ENCODE measurements at regions not wholly inside any gene's neighbourhood (a gene's known extent, or its start where the extent isn't known, plus 50 kb on each side); places are given as distances from the start of the nearest gene placed in this dataset.

GRCh38 chr22:46067159-46068111 is 82.9 kb upstream of the PPARA start:
- DNase-seq = no peak

DNA sequence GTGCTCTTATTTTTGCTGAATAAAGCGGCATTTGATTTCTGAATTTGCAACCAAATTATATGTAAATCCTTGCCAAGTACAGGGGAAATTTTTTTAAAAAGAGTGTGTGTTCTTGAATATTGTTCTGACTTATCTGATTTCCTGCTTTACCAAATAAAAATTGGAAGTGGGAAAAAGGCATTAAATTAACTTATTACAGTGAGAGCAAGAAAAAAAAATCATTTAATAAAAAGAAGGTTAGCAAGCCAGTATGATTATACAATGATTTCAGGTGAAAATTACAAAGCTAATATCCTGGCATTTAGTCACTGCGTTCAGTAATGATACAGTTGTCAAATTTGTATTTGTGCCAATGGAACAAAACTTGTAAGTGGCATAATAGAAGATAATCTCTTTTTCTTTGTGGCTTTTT is 82.1 kb upstream of the PPARA start:
- DNase-seq = no peak

DNA sequence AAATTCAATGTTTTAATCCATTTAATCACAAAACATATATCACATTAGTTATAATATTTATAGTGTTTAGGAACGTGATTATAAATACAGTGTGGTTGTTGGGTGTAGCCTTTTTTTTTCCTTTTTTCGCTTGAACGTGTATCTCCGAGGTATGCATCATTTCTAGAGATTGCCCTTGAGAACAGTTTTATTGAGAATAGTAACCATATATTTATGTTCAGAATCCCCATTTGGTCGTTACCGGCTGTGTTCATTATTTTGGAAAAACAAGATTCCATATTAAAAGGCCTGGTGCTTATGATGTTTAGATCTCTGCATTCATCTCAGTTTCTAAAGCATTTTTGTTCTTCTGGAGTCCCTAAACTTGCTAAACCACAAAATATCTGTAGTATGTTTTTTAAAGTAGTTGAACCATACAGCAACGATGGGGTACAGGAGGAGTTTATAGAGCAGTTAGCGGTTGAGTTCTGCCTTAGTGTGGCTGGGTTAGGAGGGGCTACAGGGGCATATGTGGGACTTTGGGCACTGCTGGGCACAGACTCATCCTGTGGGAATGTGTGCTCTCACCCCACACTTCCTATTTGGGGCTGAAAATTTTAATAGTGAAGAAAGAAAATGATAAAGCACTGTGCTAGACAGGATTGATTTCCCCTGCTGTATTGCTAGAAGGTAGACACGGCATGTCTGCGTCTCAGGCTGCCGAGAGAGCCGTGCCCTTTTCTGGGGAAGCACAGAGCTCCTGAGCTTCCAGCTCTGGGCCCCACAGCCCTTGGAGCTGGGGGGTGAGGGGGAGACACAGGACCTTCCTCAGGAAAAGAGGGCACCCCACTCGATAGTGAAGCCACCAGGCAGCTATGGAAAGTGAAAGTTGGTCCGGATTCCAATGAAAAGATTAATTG is 81.5 kb upstream of the PPARA start:
- no peak for DNase-seq

DNA sequence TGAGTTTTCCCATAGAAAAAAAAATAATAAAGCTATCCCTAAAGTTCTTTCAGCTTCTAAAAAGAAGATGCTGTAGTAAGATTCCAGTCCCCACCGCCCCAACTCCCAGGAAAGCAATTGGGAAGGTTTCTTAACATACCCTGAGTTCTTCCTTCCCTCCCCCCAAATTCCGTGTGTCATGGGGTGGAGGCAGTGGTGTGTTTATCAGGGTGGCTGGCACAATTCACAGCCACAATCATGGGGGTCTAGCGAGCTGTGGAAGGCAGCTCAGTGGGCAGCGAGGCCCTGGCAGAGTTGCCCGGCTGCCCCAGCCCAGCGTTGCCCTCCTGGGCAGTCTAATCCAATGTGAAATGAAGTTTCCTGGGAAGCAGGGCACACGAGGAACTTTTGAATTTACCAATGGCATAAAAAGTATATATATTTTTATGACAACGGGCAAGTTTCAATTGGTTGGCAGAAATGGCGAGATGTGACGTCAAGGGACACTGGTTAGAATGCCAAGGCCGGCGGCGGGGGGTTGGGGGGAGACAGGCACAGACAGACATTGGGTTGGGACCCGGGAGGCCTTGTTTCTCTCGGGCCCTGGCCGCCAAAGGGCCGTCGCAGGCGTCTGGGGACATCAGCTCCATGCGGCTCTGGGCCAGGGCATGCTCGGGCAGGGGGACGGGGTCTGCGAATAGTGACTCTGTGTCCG is 80.7 kb upstream of the PPARA start:
- DNase-seq = peak; percentile 42

GRCh38 chr22:46070215-46070802 is 80.0 kb upstream of the PPARA start:
- DNase-seq = peak; percentile 43

DNA sequence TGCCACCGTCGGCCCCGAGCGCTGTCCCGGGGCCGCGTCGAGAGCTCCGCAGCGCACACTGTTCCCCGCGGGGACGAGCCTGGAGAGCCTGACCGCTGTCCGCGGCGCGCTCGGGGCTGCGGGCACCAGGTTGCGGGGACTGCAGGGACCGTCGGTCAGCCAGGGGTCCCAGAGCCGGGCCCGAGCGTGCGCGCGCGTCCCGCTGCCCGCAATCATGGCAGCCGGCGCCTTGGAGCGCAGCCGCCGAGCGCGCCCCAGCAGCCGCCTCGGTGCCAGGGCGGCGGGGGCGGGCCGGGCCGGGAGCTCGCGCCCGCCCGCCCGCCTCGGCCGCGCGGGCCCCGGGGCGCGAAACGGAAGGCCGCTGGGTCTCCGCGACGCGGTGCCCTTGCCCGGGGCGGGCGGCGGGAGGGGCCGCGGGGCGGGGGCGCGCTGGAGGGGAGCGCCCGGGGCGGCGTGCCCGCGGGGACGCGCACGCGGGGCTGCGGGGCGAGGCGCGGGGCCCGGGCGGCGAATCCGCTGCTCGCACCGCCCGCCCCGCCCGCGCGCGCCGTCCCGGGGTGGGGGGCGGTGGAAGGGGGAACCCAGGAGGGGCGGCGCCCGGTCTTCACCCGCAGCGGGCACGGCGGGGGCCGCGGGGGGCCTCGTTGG is 79.4 kb upstream of the PPARA start:
- DNase-seq = peak; percentile 62

GRCh38 chr22:46071451-46072109 is 78.7 kb upstream of the PPARA start:
- peak; percentile 71 for DNase-seq

GRCh38 chr22:46072110-46072881 is 78.0 kb upstream of the PPARA start:
- DNase-seq = peak; percentile 56

DNA sequence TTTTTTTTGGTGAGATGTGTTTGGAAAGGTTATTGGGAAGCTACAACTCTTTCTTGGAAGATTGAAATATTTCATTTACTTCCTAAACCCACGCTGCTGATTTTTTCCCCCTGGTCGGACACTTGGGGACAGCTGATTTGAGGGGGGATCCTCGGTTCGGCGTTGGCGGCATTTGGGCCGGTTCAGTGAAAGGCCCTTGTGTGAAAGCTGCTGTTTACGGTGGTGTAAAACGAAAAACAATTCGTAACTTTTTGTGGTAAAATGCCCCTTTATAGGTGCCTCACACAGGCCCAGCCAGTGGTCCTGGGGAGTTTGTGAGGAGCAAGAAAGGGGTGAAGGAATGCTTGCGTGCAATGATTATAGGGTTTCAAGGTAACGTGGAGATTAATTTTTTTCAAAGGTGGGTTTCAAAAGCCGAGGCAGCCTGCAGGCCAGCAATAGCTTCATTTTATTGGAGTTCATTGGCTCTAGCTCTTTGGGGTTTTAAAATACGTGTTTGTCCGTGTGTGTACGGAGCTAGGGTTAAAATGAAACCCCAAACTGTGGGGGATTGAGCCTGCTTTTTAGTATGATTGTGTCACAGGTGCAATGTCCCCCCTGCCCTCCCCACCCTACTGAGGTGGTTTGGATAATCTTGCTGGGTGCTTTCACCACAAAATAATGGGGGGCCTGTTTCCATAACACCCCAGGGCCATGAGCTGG is 77.2 kb upstream of the PPARA start:
- DNase-seq = no peak

- no peak for DNase-seq
These were observed 76.4 kb upstream of the PPARA start for GRCh38 chr22:46073683-46074504.

DNA sequence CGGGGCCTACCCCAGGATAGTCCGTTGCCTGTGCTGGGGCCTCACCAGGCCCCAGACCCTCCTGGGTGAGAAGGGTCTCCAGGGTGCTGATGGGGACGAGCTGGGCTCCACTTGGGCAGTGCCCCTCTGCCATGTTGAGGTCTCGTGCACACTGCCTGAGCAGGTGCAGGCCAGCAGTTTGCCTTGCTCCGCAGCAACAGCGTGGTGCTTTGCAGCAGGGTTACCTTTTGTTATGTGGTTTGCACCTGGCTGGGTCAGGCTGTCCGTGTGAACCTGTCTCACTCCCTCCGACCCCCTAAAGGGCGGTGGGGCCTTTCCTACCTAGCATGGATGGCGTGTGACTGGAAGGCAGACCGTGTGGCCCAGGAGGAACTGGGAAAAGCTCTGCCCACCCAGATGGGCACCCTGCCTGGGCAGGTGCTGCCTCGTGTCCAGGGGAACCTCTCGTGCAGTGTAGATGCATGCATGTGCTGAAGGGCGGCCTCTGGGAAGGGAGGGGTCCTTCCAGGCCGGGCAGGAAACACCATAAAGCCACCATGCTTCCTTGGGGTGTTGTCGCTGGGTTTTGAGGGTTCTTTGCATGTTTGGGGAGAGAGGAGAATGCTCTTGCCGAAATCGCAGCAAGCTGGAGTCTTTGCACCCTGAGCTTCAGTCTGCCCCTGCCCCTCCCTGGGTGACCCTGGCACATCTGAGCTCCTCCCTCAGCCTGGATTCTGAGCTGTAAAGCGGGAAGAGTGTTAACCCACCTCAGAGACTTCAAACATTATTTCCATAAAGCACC is 75.4 kb upstream of the PPARA start:
- DNase-seq = no peak

- no peak for DNase-seq
These were observed 74.4 kb upstream of the PPARA start for GRCh38 chr22:46075764-46076531.

GRCh38 chr22:46076651-46077339 is 73.5 kb upstream of the PPARA start:
- DNase-seq = no peak

GRCh38 chr22:46077669-46078099 is 72.6 kb upstream of the PPARA start:
- DNase-seq = no peak

- no peak for DNase-seq
These were observed 71.9 kb upstream of the PPARA start for GRCh38 chr22:46078241-46079092.
